Right atrium auricular region (tissue), 2 donors: ENCODE measurements at regions not wholly inside any gene's neighbourhood (a gene's known extent, or its start where the extent isn't known, plus 50 kb on each side); places are given as distances from the start of the nearest gene placed in this dataset.

Experiments used
- DNase-seq: peaks from one replicate; pipeline ENCODE4 v3.0.0-alpha.2; 2019; ENCODE audit warnings: low spot score
- H3K27ac ChIP-seq, 2 donors: fragments of 200-600 bp; sonication (generic); 1 replicate in 1 of 2; 2 replicates in 1 of 2; pipeline ENCODE4 v1.5.1; 2016 to 2019
- H3K27me3 ChIP-seq, 2 donors: fragments of 200-600 bp; sonication (generic); one replicate each; pipeline versions ENCODE4 v1.5.1 to v1.6.0; 2017 to 2019
- H3K36me3 ChIP-seq: fragments of 200-600 bp; sonication (generic); one replicate; pipeline ENCODE4 v1.5.1; 2016
- H3K4me1 ChIP-seq, 2 donors: fragments of 200-600 bp; sonication (generic); one replicate each; pipeline versions ENCODE4 v1.5.1 to v1.6.0; 2017 to 2019
- H3K4me3 ChIP-seq, 2 donors: fragments of 200-600 bp; sonication (generic); 1 replicate in 1 of 2; 2 replicates in 1 of 2; pipeline ENCODE4 v1.5.1; 2017 to 2019; ENCODE audit warnings: mild to moderate bottlenecking in 1 of 2, moderate library complexity in 1 of 2
- H3K9me3 ChIP-seq, 2 donors: fragments of 200-600 bp; sonication (generic); one replicate each; pipeline ENCODE4 v1.5.1; 2019
- TF ChIP-seq, protein P1 (sequence below), 2 donors: fragments of 200-600 bp; sonication (generic); IDR thresholded peaks; one replicate each; pipeline ENCODE4 v1.5.1; 2019; ENCODE audit warnings: antibody characterized with exemption in 2 of 2

- Histone ChIP-seq H3K36me3 (no peaks in the 10 kb centered on the region), H3K4me3 (no peak overlapping the region), H3K9me3 (no peaks in the 10 kb centered on the region), H3K27ac (no peak overlapping the region), H3K27me3 (no peaks in the 10 kb centered on the region), H3K4me1 (no peaks in the 10 kb centered on the region)
- TF ChIP-seq, protein P1, sequence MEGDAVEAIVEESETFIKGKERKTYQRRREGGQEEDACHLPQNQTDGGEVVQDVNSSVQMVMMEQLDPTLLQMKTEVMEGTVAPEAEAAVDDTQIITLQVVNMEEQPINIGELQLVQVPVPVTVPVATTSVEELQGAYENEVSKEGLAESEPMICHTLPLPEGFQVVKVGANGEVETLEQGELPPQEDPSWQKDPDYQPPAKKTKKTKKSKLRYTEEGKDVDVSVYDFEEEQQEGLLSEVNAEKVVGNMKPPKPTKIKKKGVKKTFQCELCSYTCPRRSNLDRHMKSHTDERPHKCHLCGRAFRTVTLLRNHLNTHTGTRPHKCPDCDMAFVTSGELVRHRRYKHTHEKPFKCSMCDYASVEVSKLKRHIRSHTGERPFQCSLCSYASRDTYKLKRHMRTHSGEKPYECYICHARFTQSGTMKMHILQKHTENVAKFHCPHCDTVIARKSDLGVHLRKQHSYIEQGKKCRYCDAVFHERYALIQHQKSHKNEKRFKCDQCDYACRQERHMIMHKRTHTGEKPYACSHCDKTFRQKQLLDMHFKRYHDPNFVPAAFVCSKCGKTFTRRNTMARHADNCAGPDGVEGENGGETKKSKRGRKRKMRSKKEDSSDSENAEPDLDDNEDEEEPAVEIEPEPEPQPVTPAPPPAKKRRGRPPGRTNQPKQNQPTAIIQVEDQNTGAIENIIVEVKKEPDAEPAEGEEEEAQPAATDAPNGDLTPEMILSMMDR (IDR thresholded peaks at IDR 0.05) = no peak
- no peak for DNase-seq
These were observed 205.7 kb downstream of the TANC2 start for GRCh38 chr17:63171428-63172393.

DNA sequence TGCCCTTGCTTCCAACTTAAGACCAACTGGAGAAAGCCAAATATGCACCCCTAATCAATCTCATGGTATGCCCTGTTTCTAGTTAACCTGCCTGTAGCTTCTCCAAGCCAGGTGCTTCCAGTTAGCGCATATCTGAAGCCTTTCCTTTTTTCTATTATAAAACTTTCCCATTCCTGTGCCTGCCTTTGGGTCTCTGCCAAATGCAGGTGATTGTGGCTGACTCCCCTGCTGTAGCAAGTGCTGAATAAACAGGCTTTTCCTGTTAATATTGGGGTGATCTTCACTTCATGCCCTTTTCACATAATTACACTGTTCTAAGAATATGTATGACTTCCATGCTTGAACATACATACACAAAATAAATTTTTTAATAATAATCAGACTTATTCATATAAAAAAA, 207.4 kb downstream of the TANC2 start:
- no peaks in the 10 kb centered on the region for H3K4me1 ChIP-seq
- H3K36me3 ChIP-seq = no peaks in the 10 kb centered on the region
- DNase-seq = no peak
- no peak overlapping the region for H3K4me3 ChIP-seq
- H3K27me3 ChIP-seq = no peaks in the 10 kb centered on the region
- no peaks in the 10 kb centered on the region for H3K9me3 ChIP-seq
- TF ChIP-seq, protein P1 (IDR thresholded peaks at IDR 0.05) = no peak
- H3K27ac ChIP-seq = no peak overlapping the region

GRCh38 chr17:63173903-63174302, 207.9 kb downstream of the TANC2 start:
- DNase-seq = no peak
- Histone ChIP-seq H3K4me3 (no peak overlapping the region), H3K36me3 (no peaks in the 10 kb centered on the region), H3K4me1 (no peaks in the 10 kb centered on the region), H3K27me3 (no peaks in the 10 kb centered on the region), H3K9me3 (no peaks in the 10 kb centered on the region), H3K27ac (no peak overlapping the region)
- TF ChIP-seq, protein P1 (IDR thresholded peaks at IDR 0.05) = no peak

DNA sequence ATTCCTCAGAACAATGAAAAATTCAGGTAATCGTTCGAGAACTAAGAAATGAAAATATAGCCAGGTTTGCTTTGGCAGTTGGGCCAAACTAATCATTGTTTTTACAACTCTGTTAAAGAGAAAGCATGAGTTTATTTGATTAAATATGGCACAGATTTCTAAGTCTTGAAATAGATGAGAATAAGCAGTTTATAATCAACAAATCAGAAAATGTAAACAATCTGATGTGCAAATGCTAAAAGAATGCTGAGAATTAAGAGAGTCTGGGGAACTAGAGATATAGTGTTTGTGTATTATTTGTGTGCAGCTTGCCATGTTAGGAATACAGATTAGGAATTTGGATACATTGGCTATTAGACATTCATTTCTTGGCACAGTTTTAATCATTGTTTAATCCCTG, 212.5 kb downstream of the TANC2 start:
- Histone ChIP-seq H3K27ac (no peak overlapping the region), H3K4me3 (no peak overlapping the region)

GRCh38 chr17:63181856-63182255, 215.8 kb downstream of the TANC2 start:
- Histone ChIP-seq H3K27ac (no peak overlapping the region), H3K4me1 (no peaks in the 10 kb centered on the region), H3K9me3 (no peaks in the 10 kb centered on the region), H3K36me3 (no peaks in the 10 kb centered on the region), H3K4me3 (no peak overlapping the region), H3K27me3 (no peaks in the 10 kb centered on the region)
- TF ChIP-seq, protein P1 (IDR thresholded peaks at IDR 0.05) = no peak
- no peak for DNase-seq

More for the DNA sequence above, 212.5 kb downstream of the TANC2 start:
- no peaks in the 10 kb centered on the region for H3K9me3 ChIP-seq
- H3K4me1 ChIP-seq = no peaks in the 10 kb centered on the region
- TF ChIP-seq, protein P1 (IDR thresholded peaks at IDR 0.05) = no peak
- DNase-seq = no peak
- H3K27me3 ChIP-seq = no peaks in the 10 kb centered on the region
- H3K36me3 ChIP-seq = no peaks in the 10 kb centered on the region
